ENCODE measurements at regions not wholly inside any gene's neighbourhood (a gene's known extent, or its start where the extent isn't known, plus 50 kb on each side); places are given as distances from the start of the nearest gene placed in this dataset.
A peak's percentile ranks its signal among the peaks of the same experiment; 100 is the strongest.

- H3K4me3 Mint-ChIP-seq = no peak overlapping the region
- H4K20me1 ChIP-seq (replicated peaks; ENCODE audit: insufficient read depth) = no peaks in the 10 kb centered on the region
- no peak for ATAC-seq
- no peak overlapping the region for H3K4me3 ChIP-seq
- H3K27ac Mint-ChIP-seq = peak overlapping the region; percentile 88
- peaks cover 4% of the 10 kb centered on the region for H3K27me3 Mint-ChIP-seq (ENCODE audit: insufficient read depth, low read depth, poor library complexity)
- H3K27me3 ChIP-seq (ENCODE audit: insufficient read depth) = no peaks in the 10 kb centered on the region
- no peaks in the 10 kb centered on the region for H3K79me2 ChIP-seq (replicated peaks; ENCODE audit: insufficient read depth)
- no peak overlapping the region for H3K27ac ChIP-seq (ENCODE audit: low read depth)
- H2AFZ ChIP-seq = no peak overlapping the region
- no peaks in the 10 kb centered on the region for H3F3A ChIP-seq (replicated peaks; ENCODE audit: low read depth)
- no peak for DNase-seq (ENCODE audit: low spot score)
- TF ChIP-seq ETS1 (IDR thresholded peaks at IDR 0.05) = no peak
- TF ChIP-seq STAT1 (IDR thresholded peaks at IDR 0.05; ENCODE audit: unreplicated experiment) = no peak
- TF ChIP-seq ZNF331 (CRISPR knock-in tag; IDR thresholded peaks at IDR 0.05; ENCODE audit: low read depth) = no peak
- no peak for TF ChIP-seq ZNF114 (CRISPR knock-in tag; IDR thresholded peaks at IDR 0.05)
- no peak overlapping the region for H3K4me2 ChIP-seq
- H3K36me3 Mint-ChIP-seq (ENCODE audit: low read depth) = no peaks in the 10 kb centered on the region
- H3K4me1 Mint-ChIP-seq = peaks cover 33% of the 10 kb centered on the region
- H3K36me3 ChIP-seq (ENCODE audit: insufficient read depth) = no peaks in the 10 kb centered on the region
- H3K4me1 ChIP-seq (ENCODE audit: insufficient read depth) = no peaks in the 10 kb centered on the region; the same call in 1 of the 2 replicates
- peaks cover 10% of the 10 kb centered on the region for H3K9me2 ChIP-seq (ENCODE audit: insufficient read depth)
- no peaks in the 10 kb centered on the region; the same call in 2 of the 3 replicates for H3K9me3 Mint-ChIP-seq
Observed at GRCh38 chr10:111565542-111565941, 488.7 kb downstream of the ADRA2A start.

DNA sequence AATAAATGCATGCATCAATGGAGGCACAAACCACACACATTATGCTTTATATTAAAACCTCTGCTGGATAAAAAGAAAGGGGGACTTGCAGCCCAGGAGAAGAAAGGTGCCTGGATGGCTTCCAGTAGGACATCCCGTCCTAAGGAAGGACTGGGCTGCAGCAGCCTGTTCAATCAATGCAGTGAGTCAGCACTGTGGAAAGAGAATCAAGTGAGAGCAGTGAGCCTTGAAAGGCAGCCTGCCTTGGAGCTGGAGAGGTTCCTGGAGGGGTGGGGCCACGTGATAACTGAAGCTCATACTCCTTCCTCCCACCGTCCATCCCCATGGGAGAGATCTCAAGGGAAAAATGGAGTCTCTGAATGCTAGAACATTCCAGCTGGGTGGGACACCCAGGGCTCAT, 501.2 kb downstream of the ADRA2A start:
- Histone ChIP-seq H3K27ac (ENCODE audit: low read depth) (no peak overlapping the region), H3F3A (replicated peaks; ENCODE audit: low read depth) (no peaks in the 10 kb centered on the region), H3K4me2 (no peak overlapping the region), H3K27me3 (ENCODE audit: insufficient read depth) (no peaks in the 10 kb centered on the region), H2AFZ (no peak overlapping the region), H3K79me2 (replicated peaks; ENCODE audit: insufficient read depth) (no peaks in the 10 kb centered on the region), H3K4me3 (no peak overlapping the region), H3K36me3 (ENCODE audit: insufficient read depth) (no peaks in the 10 kb centered on the region; the same call in 1 of the 2 replicates), H3K9me2 (ENCODE audit: insufficient read depth) (peaks cover 15% of the 10 kb centered on the region; the same call in 1 of the 2 replicates), H4K20me1 (replicated peaks; ENCODE audit: insufficient read depth) (no peaks in the 10 kb centered on the region), H3K4me1 (ENCODE audit: insufficient read depth) (no peaks in the 10 kb centered on the region)
- no peaks in the 10 kb centered on the region for H3K27me3 Mint-ChIP-seq (ENCODE audit: insufficient read depth, low read depth, poor library complexity)
- H3K9me3 Mint-ChIP-seq = peaks cover 10% of the 10 kb centered on the region; the same call in 2 of the 3 replicates
- H3K36me3 Mint-ChIP-seq (ENCODE audit: low read depth) = peaks cover 11% of the 10 kb centered on the region; the same call in 1 of the 3 replicates
- DNase-seq (ENCODE audit: low spot score) (no peak), ATAC-seq (no peak)
- no peak overlapping the region for H3K4me3 Mint-ChIP-seq
- no peak overlapping the region for H3K27ac Mint-ChIP-seq
- no peaks in the 10 kb centered on the region for H3K4me1 Mint-ChIP-seq
- TF ChIP-seq ETS1 (IDR thresholded peaks at IDR 0.05) (no peak), ZNF114 (CRISPR knock-in tag; IDR thresholded peaks at IDR 0.05) (no peak), NANOG (IDR thresholded peaks at IDR 0.05; ENCODE audit: borderline replicate concordance) (no peak), JUNB (IDR thresholded peaks at IDR 0.05; ENCODE audit: unreplicated experiment) (no peak), ZNF331 (CRISPR knock-in tag; IDR thresholded peaks at IDR 0.05; ENCODE audit: low read depth) (no peak), POLR2AphosphoS5 (IDR thresholded peaks at IDR 0.05; ENCODE audit: low read depth) (no peak)
- TF ChIP-seq, protein P1, sequence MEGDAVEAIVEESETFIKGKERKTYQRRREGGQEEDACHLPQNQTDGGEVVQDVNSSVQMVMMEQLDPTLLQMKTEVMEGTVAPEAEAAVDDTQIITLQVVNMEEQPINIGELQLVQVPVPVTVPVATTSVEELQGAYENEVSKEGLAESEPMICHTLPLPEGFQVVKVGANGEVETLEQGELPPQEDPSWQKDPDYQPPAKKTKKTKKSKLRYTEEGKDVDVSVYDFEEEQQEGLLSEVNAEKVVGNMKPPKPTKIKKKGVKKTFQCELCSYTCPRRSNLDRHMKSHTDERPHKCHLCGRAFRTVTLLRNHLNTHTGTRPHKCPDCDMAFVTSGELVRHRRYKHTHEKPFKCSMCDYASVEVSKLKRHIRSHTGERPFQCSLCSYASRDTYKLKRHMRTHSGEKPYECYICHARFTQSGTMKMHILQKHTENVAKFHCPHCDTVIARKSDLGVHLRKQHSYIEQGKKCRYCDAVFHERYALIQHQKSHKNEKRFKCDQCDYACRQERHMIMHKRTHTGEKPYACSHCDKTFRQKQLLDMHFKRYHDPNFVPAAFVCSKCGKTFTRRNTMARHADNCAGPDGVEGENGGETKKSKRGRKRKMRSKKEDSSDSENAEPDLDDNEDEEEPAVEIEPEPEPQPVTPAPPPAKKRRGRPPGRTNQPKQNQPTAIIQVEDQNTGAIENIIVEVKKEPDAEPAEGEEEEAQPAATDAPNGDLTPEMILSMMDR (conservative IDR thresholded peaks at IDR 0.05; ENCODE audit: low read depth in 2 of 2) = no peak
- TF ChIP-seq, protein P2, sequence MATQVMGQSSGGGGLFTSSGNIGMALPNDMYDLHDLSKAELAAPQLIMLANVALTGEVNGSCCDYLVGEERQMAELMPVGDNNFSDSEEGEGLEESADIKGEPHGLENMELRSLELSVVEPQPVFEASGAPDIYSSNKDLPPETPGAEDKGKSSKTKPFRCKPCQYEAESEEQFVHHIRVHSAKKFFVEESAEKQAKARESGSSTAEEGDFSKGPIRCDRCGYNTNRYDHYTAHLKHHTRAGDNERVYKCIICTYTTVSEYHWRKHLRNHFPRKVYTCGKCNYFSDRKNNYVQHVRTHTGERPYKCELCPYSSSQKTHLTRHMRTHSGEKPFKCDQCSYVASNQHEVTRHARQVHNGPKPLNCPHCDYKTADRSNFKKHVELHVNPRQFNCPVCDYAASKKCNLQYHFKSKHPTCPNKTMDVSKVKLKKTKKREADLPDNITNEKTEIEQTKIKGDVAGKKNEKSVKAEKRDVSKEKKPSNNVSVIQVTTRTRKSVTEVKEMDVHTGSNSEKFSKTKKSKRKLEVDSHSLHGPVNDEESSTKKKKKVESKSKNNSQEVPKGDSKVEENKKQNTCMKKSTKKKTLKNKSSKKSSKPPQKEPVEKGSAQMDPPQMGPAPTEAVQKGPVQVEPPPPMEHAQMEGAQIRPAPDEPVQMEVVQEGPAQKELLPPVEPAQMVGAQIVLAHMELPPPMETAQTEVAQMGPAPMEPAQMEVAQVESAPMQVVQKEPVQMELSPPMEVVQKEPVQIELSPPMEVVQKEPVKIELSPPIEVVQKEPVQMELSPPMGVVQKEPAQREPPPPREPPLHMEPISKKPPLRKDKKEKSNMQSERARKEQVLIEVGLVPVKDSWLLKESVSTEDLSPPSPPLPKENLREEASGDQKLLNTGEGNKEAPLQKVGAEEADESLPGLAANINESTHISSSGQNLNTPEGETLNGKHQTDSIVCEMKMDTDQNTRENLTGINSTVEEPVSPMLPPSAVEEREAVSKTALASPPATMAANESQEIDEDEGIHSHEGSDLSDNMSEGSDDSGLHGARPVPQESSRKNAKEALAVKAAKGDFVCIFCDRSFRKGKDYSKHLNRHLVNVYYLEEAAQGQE (IDR thresholded peaks at IDR 0.05; ENCODE audit: unreplicated experiment) = no peak
